Stimulated activated CD4-positive, alpha-beta T cell treated with anti-CD3 and anti-CD28 coated beads, Interleukin-2, amount 100 ng/mL, for 24 hours (primary cell): ENCODE measurements at regions not wholly inside any gene's neighbourhood (a gene's known extent, or its start where the extent isn't known, plus 50 kb on each side); places are given as distances from the start of the nearest gene placed in this dataset.

ENCODE experiments used
- DNase-seq, 2 donors: peaks; one replicate each; pipeline ENCODE4 v3.0.0-alpha.2; 2020

GRCh38 chr16:74094514-74094913, 202.1 kb upstream of the PSMD7 start:
- no peak for DNase-seq

- DNase-seq = no peak
Measured at GRCh38 chr16:74092336-74092735, 204.3 kb upstream of the PSMD7 start.

DNA sequence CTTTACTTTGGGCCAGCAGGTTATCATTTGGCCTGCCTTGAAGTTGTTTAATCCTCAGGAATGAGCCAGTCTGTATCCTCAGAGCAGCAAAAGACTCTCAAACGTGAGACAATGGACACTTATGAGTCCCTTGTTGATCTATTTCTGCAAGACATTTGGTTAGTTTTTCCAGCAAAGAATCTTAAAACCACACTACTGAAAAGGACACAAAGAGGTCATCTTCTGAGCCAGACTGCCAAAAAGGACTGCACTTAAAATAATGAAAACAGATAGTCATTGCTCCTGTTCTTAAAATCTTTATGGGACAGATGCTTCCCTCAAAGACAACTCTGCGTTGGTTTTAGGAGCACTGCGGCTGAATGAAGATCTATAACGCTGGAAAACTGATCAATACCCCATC, 205.7 kb upstream of the PSMD7 start:
- DNase-seq = no peak

DNA sequence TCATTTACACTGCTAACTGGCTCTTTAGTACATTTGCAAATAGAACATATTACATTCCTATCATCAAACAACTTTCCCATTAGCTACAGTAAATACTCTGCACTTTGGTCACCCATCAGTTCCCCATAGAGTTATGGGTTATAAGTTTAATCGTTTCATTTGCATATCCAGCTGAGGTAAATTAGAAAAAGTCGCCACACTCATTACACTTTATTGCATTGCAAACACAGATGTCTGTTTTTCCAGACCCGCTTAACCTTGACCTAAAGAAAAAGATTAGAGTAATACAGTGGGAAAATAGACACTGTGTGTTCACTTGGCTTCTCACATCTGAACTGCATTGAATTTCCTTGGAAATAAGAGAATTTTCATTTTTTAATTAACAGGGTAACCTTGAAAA, 213.1 kb upstream of the PSMD7 start:
- DNase-seq = no peak

GRCh38 chr16:74080311-74080710, 216.3 kb upstream of the PSMD7 start:
- DNase-seq = no peak

DNA sequence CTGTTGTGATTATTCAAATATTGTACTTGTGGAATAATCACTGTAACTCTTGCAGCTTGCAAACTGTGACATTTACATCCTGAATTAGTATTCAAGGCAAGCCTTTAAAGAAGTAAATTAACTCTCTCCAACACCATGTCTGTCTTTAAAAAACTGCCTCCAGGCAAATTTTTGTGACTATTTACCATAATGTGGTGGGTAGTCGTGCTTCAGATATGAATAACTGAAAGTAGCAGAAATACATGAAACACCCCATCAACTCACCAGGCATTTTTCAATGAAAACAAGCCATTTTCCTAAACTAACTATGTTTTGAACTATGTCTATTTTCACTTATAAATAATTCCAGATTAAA, 217.4 kb upstream of the PSMD7 start:
- no peak for DNase-seq

DNA sequence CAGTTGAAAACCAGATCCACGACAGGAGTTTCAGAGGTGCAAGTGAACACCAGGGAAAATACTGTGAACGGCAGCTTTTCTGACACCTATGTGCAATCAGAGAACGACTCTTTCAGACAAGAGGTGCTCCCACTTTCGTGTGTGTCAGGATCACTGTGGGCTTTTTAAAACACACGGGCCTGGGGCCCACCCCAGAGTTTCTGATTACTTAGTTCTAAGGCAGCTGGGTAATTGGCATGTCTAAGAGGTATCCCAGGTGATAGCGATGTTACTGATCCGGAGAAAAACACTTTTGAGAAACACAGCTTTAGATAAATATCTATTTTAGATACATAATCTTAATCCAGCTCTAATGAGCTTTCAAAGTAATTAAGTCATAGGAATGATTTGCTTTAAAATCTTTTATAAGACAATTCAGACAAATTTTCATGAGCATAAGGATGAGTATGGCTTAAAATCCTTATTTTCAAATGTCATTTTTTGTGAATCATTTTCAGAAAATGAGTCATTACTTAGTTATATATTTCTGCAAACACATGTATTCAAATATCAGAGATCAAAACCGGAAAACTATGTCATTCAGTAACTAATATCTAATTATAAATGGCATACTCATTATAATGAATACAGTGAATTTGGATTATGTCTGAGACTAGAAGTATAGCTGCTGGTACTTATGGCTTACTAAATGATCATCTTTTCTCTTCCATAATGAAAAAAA, 217.9 kb upstream of the PSMD7 start:
- no peak for DNase-seq

GRCh38 chr16:74076568-74076967, 220.0 kb upstream of the PSMD7 start:
- no peak for DNase-seq

GRCh38 chr16:74075393-74075792, 221.2 kb upstream of the PSMD7 start:
- DNase-seq = no peak

DNA sequence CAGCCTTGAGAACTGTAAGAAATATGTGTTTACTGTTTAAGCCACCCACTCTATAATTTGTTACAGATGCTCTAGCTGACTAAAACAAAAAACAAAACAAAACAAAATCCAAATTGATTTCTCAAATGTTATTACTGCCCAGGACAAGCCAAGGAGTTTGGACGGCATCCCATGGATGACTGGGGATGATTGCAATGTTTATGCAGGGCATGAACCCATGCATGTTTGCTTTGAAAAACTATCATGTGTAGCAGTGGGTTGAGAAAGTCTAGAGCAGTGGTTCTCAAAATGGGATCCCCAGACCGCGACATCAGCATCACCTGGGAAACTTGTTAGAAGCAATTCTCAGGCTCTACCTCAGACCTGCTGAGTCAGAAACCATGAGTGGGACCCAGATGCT, 223.2 kb upstream of the PSMD7 start:
- DNase-seq = no peak

DNA sequence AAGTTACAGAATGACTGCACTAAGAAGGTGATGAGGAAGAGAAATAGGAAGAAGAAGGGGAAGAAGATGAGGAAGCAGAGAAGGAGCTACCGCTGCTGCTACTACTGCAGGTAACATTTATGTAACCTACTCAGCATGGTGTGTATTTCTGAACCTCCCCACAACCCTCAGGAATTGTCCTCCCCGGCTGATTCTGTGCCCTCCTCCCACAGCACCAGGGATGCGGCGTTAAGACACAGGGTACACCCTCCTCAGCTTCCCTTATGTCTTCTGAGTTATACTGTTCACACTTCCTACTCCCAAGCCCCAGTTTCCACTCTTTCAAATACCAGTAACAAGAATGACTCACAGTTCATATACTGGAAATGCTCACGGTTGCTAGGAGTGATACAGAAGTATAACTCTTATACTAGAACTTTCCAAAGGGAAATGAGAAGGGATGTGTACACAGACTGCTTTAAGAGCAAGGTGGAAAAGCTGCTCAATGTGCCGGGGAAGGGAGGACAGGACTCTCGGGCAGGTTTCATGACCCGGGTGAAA, 224.5 kb upstream of the PSMD7 start:
- no peak for DNase-seq

GRCh38 chr16:74070237-74070636, 226.4 kb upstream of the PSMD7 start:
- DNase-seq = no peak

DNA sequence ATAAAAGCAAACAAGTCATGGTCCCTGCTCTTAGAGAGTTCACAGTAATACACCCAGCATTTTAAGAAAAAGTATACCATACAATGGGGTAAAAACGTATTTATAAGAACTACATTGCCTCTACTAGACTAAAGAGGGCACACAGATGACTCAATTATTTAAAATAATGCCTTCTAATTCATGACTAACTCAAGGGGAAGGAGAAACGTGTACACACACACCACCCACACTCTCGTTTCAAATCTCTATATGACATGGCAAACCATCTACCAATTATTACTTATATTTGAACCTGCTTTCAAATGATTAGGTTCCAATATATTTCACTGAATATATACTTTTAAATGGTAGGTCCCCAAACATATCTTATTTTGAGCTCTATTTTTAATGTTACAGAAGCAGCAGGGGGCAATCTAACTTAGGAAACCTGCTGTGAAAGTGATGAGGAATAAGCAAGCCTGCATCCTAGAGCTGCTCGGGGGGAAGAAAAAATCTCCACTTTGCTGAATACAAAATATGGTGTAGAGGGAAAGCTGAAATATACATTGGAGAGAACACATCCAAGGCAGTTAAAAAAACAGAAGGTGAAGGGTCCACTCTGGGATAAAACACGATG, 232.4 kb upstream of the PSMD7 start:
- DNase-seq = no peak

GRCh38 chr16:74053826-74054225, 242.8 kb upstream of the PSMD7 start:
- no peak for DNase-seq

GRCh38 chr16:74053312-74053711, 243.3 kb upstream of the PSMD7 start:
- no peak for DNase-seq

DNA sequence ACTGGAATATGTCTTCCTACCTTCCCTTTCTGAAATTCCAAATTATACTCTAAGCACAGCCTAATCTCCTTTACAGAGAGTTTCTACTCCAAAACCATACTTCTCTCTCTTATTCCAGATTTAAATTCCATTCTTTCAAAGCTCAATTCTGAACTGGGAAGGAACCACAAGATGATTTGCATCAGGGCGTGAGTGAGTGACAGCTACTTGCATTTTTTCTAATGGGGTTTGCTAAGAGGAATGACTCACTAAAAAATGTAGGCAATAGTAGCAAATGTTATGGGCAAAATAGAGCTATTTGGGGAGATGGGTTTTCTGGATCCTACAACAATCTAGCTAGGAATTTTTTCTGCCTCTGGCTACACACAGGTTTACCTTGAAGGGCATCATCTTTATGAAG, 244.6 kb upstream of the PSMD7 start:
- DNase-seq = no peak

- DNase-seq = no peak
Measured at GRCh38 chr16:74049027-74049426, 247.6 kb upstream of the PSMD7 start.

DNA sequence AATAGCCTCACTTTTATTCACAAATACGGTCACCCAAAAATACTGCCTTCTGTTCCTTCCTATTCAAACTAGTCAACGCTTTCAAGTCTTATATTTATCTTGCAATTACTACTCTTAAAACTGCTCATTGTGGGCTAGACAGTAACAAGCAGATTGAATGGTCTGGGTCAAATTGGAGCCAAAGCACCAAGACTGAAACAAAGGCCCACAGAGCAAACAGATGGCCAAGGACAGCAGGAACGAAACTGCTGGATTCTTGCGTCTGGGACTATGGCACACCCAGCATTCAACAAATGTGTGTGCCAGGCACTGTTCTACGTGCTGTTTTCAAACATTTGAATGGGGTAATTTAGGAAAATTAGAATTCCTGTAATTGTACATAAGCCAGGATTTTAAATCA, 250.1 kb upstream of the PSMD7 start:
- no peak for DNase-seq

GRCh38 chr16:74045513-74045912, 251.1 kb upstream of the PSMD7 start:
- DNase-seq = no peak

DNA sequence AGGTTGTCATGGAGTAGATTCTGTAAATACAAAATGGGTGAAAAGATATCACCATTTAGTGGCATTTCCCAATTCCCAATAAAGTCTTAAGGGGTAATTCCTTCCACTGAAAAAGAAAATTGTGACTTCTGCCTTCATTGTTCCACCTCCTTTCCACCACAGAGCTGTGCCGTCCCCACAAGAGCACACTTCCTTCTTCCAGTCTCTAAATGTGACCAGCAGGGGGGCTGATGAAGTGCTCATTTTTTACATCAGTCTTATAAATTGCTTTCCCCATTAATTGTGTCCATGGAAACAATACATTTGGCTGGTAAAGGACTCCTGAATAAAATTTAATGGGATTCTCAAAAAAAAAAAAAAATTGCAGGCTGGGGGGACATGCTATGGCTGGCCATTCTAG, 260.8 kb upstream of the PSMD7 start:
- DNase-seq = no peak

- DNase-seq = no peak
Measured at GRCh38 chr16:74034862-74035261, 261.8 kb upstream of the PSMD7 start.

GRCh38 chr16:74034200-74034599, 262.4 kb upstream of the PSMD7 start:
- DNase-seq = no peak

DNA sequence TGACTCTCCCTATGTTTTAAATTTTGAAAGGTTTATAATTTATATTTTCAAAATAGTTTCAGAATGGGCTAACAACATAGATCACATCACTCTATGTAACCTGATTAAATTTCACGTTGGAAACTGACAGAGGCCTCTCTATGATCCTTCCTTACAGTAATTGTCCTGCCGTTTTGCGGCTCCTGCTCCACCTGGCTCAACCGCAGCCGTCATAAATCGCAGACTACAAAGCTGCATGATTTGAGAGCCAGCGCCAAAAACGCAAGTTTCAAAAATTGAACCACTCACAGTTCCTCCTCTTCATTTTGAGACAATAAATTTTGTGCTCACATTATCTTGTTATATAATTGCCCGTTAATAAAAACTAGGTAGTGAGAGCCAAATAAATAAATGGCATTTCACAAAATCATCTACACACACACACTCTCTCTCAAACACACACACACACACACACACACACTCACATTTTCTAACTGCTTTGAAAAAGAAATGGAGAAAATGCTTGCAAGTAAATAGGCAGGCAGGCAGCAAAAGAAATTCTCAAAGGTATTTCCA, 263.1 kb upstream of the PSMD7 start:
- no peak for DNase-seq

GRCh38 chr16:74031551-74031950, 265.1 kb upstream of the PSMD7 start:
- DNase-seq = no peak
